Stimulated activated CD8-positive, alpha-beta memory T cell treated with anti-CD3 and anti-CD28 coated beads, Interleukin-15, amount 100 ng/mL, for 24 hours (primary cell): ENCODE measurements at regions not wholly inside any gene's neighbourhood (a gene's known extent, or its start where the extent isn't known, plus 50 kb on each side); places are given as distances from the start of the nearest gene placed in this dataset.
"Not testable (repeated sequence)": the region's sequence is repeated elsewhere in the genome, so short reads cannot be mapped to it uniquely, and the experiment has no call there.

Experiments
- DNase-seq: peaks from one replicate; pipeline ENCODE4 v3.0.0-alpha.2; 2020; ENCODE audit warnings: low read depth

DNA sequence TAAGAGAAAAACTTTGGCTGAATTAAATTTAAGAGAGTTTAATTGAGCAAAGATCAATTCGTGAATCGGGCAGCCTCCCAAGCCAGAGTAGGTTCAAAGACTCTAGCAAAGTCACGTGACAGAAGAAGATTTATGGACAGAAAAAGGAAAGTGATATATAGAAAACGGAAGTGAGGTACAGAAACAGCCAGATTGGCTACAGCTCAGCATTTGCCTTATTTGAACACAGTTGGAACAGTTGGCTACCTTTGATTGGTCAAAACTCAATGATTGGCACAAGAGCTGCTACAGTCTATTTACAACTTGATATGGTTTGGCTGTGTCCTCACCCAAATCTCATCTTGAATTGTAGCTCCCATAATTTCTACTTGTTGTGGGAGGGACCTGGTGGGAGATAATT is 102.6 kb downstream of the PLG start:
- DNase-seq, result no peak

GRCh38 chr6:160808263-160808662 is 106.2 kb downstream of the PLG start:
- no peak for DNase-seq

GRCh38 chr6:160810238-160810637 is 108.2 kb downstream of the PLG start:
- no peak for DNase-seq

- DNase-seq, result no peak
These were observed 110.1 kb downstream of the PLG start for GRCh38 chr6:160812097-160812496.

DNA sequence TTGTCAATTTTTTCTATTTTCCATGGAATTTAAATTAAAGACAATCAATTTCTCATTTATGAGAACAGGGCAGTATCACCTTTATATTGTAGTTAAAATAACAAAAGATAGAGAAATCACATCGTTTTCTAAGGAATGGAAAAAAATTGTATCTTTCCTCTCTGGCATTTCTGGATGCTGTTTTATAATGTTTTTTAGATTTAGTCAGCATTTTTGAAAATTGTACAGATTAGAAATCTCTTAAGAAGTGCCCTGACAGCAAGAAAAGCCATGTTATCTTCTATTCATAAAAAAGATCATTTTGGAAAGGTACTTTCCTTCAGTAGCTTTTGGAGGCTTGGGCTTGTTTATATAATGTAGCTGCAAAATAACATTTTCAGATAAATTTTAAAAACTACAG is 116.9 kb downstream of the PLG start:
- no peak for DNase-seq

GRCh38 chr6:160820661-160821060 is 118.6 kb downstream of the PLG start:
- DNase-seq, result not testable (repeated sequence)

DNA sequence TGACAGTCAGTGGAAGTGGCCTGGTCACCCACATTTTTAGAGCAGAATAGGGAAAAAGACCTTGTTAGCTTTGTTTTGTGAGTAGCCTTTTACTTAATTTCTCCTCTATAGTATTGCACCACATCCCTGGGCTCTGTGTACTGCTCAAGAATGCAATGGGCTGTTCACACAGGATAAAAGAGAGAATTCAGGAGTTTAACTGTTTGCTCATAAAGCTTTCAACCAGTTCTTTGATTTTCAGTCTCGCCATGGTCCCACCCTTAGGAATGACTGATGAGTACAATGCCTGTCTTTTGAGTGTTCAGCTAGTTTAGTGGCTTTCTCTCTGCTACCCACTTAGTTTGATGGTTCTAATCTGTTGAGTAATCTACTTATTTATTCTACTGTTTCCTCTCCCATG is 129.7 kb downstream of the PLG start:
- DNase-seq, result no peak

GRCh38 chr6:160832422-160832821 is 130.4 kb downstream of the PLG start:
- DNase-seq, result no peak

DNA sequence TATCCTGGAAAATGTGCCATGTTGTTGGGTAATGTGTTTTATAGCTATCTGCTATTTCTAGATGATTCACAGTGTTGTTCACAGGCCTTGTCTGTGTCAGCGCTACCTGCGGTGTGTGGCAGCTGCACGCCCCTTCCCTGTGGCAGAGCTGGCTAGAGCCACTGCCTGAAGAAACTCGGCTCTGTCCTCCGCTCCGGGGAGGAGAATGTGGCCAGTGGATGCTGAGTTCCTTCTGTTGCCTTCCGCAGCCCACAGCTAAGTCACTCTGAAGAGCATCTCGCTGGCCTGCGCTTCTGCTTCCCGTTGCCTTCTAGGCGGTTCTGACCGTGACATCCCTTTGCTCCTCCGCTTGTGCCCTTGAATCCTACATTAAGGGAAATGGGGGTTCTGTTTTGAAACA is 135.1 kb downstream of the PLG start:
- no peak for DNase-seq

DNA sequence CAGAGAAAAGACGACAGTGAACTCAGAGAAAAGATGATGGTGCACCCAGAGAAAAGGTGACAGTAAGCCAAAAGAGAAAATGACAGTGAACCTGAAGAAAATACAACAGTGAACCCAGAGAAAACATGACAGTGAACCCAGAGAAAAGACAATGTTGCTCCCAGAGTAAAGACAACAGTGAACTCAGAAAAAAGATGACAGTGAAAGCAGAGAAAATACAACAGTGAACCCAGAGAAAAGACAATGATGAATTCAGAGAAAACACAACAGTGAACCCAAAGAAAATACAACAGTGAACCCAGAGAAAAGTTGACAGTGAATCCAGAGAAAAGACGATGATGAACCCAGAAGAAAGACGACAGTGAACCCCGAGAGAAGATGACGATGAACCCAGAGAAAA is 140.5 kb upstream of the MAP3K4 start:
- DNase-seq, result no peak

DNA sequence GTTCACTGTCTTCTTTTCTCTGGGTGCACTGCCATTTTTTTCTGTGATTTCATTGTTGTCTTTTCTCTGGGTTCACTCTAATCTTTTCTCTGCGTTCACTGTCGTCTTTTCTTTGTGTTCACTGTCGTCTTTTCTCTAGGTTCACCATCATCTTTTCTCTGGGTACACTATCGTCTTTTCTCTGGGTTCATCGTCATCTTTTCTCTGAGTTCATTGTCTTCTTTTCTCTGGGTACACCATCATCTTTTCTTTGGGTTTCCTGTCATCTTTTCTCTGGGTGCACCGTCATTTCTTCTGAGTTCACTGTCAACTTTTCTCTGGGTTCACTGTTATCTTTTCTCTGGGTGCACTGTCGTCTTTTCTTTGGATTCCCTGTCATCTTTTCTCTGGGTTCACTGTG is 137.6 kb upstream of the MAP3K4 start:
- no peak for DNase-seq

- no peak for DNase-seq
These were observed 132.7 kb upstream of the MAP3K4 start for GRCh38 chr6:160858886-160859285.

GRCh38 chr6:160859822-160860221 is 131.7 kb upstream of the MAP3K4 start:
- DNase-seq, result no peak

DNA sequence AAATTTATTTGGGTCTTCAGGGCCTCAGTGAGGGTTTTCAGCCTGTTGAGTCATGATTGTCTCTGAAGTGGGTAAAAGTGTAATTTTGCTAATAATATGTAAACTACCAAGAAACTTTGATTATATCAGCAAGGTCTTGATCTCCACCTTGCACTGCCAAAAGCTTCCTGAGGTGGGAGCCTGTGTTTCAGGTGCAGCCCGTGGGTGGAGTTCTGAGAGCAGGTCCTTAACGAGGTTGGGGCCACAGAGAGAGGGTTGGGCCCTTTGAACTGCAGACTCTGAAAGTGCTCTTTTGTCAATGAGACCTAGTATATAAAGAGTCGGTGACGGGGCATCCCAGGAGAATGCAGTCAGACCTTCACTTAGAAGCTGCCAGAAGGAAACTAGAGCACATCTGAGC is 129.7 kb upstream of the MAP3K4 start:
- DNase-seq, result no peak

GRCh38 chr6:160863782-160864181 is 127.8 kb upstream of the MAP3K4 start:
- no peak for DNase-seq

DNA sequence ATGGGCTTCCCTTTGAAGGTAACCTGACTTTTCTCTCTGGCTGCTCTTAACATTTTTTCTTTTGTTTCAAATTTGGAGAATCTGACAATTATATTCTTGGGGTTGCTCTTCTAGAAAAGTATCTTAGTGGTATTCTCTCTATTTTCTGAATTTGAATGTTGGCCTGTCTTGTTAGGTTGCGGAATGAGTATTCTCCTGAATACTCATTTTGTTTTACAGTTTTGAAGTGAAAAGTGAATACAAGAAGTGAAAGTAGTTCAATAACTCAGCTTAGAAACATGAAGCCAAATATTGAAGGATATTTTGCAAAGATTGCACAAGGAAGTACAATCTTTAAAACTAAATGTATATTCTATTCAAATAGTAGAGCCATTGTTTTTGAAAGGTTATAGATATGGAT is 120.2 kb upstream of the MAP3K4 start:
- no peak for DNase-seq

DNA sequence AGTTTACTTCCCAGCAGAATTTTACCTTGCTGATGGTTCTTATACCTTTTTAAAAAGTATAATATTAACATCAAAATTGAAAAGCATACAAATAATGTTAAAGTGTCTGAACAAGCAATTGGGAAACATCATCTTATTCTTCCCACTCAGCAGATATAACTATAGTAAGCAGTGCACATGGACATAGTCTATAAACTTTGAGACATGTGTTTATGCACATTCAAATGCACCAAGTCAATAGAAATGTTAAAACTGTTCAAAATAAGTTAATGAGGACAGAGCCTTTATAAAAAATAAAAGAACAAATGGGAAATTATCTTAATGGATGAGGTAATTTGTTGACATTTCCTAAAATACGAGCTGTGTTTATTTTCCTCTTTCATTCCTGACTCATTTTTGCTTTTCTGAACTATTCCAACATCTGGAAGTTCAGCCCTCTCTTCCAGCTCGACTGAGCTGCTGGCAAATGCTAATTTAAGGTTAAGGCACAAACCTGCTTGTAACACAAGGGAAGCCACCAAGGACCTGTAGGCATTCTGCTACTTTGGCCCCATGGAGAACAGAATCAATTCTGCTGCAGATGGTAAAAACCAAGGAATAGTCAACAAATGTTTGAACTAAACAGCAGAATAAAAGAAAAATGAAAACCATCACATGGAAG is 110.3 kb upstream of the MAP3K4 start:
- DNase-seq, result no peak

- no peak for DNase-seq
These were observed 109.6 kb upstream of the MAP3K4 start for GRCh38 chr6:160882006-160882405.

GRCh38 chr6:160882791-160883279 is 108.7 kb upstream of the MAP3K4 start:
- DNase-seq, result no peak

DNA sequence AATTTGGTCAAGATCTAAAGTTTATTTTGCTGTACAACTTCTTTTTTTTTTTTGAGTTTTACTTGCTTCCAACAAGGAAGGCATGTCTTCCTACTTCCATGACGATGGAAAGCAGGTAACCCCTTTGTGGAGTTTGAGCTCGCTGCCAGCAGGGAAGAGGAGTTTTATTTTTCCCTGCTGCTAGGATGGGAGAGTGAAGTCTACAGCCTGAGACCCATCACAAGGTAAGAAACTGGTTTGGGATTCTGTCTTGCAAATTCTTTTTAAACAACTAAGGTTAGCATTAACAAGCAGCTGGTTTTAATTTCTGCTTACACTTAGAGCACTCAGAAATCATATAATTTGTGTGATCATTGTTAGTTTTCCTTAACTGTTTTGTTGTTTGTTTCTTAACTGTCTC is 108.0 kb upstream of the MAP3K4 start:
- DNase-seq, result no peak

- no peak for DNase-seq
These were observed 107.6 kb upstream of the MAP3K4 start for GRCh38 chr6:160883999-160884398.

DNA sequence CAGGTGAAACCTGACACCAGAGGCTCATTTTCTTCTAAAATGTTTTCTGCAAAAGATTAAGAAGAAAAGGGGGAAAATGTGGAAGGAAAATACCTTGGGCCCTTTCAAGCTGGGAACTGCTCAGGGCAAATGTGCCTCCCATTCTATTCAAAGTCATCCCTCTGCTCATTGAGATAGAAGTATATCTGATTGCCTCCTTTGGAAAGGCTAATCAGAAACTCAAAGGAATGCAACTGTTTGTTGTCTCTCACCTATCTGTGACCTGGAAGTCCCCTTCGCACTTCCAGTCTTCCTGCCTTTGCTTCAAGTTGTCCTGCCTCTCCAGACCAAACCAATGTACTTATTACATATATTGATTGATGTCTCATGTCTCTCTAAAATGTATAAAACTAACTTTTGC is 102.4 kb upstream of the MAP3K4 start:
- not testable (repeated sequence) for DNase-seq

- DNase-seq, result no peak
These were observed 99.9 kb upstream of the MAP3K4 start for GRCh38 chr6:160891690-160892089.

DNA sequence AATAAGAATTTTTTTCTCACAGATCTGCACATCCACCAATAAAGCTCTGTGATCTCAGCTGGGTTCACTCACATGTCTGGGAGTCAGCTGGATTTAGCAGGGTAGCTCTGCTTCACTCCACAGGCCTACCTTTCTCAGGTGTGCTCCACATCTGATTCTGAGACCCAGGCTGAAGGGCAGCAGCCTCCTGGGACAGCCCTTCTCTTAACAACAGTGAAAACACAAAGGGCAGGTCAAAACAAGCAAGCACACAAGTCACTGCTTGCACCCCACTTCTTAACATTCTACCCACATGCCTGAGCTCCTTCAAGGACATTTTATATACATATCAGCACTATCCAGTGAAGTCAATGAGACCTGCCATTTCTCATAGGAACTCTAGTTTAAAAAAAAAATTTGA is 96.0 kb upstream of the MAP3K4 start:
- no peak for DNase-seq
